ENCODE measurements at regions not wholly inside any gene's neighbourhood (a gene's known extent, or its start where the extent isn't known, plus 50 kb on each side); places are given as distances from the start of the nearest gene placed in this dataset.

DNA sequence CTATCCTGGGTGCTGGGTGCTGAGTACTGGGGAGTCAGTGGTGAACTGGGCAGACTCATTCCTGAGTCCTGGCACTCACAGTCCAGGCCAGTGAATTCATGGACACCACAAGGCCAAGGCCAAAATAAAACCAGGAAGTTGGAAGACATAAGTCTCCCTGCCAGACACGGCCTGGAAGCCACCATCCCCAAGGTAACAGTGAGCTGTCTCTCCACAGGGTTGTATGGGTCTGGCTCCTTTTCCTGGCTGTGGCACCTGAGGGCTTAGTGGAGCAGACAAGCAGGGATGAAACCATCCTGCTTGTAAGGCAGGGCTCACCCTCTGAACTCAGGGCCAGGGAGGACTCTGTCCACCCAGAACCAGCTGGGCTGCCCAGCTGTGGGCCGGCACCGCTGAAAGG lies 54.7 kb upstream of the ALX4 start:
- TF ChIP-seq, protein P1, sequence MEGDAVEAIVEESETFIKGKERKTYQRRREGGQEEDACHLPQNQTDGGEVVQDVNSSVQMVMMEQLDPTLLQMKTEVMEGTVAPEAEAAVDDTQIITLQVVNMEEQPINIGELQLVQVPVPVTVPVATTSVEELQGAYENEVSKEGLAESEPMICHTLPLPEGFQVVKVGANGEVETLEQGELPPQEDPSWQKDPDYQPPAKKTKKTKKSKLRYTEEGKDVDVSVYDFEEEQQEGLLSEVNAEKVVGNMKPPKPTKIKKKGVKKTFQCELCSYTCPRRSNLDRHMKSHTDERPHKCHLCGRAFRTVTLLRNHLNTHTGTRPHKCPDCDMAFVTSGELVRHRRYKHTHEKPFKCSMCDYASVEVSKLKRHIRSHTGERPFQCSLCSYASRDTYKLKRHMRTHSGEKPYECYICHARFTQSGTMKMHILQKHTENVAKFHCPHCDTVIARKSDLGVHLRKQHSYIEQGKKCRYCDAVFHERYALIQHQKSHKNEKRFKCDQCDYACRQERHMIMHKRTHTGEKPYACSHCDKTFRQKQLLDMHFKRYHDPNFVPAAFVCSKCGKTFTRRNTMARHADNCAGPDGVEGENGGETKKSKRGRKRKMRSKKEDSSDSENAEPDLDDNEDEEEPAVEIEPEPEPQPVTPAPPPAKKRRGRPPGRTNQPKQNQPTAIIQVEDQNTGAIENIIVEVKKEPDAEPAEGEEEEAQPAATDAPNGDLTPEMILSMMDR (IDR thresholded peaks at IDR 0.05): no peak
- TF ChIP-seq POLR2A (IDR thresholded peaks at IDR 0.05; ENCODE audit: low read length) (no peak), MAFK (IDR thresholded peaks at IDR 0.05; ENCODE audit: partially characterized antibody) (no peak), RFX5 (IDR thresholded peaks at IDR 0.05) (no peak), MYC (IDR thresholded peaks at IDR 0.05; ENCODE audit: borderline replicate concordance, low read length) (no peak), TFCP2L1 (CRISPR knock-in tag; IDR thresholded peaks at IDR 0.05) (no peak), ZFP36 (IDR thresholded peaks at IDR 0.05; ENCODE audit: borderline replicate concordance, partially characterized antibody) (no peak), POLR2AphosphoS2 (conservative IDR thresholded peaks at IDR 0.05; ENCODE audit: low read length) (no peak), EP300 (IDR thresholded peaks at IDR 0.05) (no peak), ZNF302 (CRISPR knock-in tag; IDR thresholded peaks at IDR 0.05) (no peak)
- TF ChIP-seq, protein P2, sequence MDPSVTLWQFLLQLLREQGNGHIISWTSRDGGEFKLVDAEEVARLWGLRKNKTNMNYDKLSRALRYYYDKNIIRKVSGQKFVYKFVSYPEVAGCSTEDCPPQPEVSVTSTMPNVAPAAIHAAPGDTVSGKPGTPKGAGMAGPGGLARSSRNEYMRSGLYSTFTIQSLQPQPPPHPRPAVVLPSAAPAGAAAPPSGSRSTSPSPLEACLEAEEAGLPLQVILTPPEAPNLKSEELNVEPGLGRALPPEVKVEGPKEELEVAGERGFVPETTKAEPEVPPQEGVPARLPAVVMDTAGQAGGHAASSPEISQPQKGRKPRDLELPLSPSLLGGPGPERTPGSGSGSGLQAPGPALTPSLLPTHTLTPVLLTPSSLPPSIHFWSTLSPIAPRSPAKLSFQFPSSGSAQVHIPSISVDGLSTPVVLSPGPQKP (IDR thresholded peaks at IDR 0.05; ENCODE audit: low read depth, low read length): no peak
- TF ChIP-seq, protein P3, sequence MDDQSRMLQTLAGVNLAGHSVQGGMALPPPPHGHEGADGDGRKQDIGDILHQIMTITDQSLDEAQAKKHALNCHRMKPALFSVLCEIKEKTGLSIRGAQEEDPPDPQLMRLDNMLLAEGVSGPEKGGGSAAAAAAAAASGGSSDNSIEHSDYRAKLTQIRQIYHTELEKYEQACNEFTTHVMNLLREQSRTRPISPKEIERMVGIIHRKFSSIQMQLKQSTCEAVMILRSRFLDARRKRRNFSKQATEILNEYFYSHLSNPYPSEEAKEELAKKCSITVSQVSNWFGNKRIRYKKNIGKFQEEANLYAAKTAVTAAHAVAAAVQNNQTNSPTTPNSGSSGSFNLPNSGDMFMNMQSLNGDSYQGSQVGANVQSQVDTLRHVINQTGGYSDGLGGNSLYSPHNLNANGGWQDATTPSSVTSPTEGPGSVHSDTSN (IDR thresholded peaks at IDR 0.05): no peak
- TF ChIP-seq, protein P4, sequence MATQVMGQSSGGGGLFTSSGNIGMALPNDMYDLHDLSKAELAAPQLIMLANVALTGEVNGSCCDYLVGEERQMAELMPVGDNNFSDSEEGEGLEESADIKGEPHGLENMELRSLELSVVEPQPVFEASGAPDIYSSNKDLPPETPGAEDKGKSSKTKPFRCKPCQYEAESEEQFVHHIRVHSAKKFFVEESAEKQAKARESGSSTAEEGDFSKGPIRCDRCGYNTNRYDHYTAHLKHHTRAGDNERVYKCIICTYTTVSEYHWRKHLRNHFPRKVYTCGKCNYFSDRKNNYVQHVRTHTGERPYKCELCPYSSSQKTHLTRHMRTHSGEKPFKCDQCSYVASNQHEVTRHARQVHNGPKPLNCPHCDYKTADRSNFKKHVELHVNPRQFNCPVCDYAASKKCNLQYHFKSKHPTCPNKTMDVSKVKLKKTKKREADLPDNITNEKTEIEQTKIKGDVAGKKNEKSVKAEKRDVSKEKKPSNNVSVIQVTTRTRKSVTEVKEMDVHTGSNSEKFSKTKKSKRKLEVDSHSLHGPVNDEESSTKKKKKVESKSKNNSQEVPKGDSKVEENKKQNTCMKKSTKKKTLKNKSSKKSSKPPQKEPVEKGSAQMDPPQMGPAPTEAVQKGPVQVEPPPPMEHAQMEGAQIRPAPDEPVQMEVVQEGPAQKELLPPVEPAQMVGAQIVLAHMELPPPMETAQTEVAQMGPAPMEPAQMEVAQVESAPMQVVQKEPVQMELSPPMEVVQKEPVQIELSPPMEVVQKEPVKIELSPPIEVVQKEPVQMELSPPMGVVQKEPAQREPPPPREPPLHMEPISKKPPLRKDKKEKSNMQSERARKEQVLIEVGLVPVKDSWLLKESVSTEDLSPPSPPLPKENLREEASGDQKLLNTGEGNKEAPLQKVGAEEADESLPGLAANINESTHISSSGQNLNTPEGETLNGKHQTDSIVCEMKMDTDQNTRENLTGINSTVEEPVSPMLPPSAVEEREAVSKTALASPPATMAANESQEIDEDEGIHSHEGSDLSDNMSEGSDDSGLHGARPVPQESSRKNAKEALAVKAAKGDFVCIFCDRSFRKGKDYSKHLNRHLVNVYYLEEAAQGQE (IDR thresholded peaks at IDR 0.05): no peak
- TF ChIP-seq, protein P5, sequence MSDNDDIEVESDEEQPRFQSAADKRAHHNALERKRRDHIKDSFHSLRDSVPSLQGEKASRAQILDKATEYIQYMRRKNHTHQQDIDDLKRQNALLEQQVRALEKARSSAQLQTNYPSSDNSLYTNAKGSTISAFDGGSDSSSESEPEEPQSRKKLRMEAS (IDR thresholded peaks at IDR 0.05): no peak

Data from A549 (cell line).